Vagina (tissue), 2 donors: ENCODE measurements at regions not wholly inside any gene's neighbourhood (a gene's known extent, or its start where the extent isn't known, plus 50 kb on each side); places are given as distances from the start of the nearest gene placed in this dataset.
"Not testable (repeated sequence)": the region's sequence is repeated elsewhere in the genome, so short reads cannot be mapped to it uniquely, and the experiment has no call there.

ENCODE experiments used
- POLR2AphosphoS5 ChIP-seq, 2 donors: sonication (generic); formaldehyde crosslinking; IDR thresholded peaks; one replicate each; pipeline ENCODE4 v1.9.0; 2017; ENCODE audit warnings: antibody characterized with exemption in 2 of 2, mild to moderate bottlenecking in 2 of 2, low read depth in 1 of 2; ENCODE audit not compliant: insufficient read depth in 1 of 2
- TF ChIP-seq, protein P1 (sequence below), 3 experiments: fragments of 450-650 bp in 2 of 3; fragments of 200-600 bp in 1 of 3; sonication (generic) in 1 of 3; IDR thresholded peaks; one replicate each; pipeline ENCODE4 v1.5.1; 2017 to 2019; ENCODE audit warnings: antibody characterized with exemption in 3 of 3, mild to moderate bottlenecking in 2 of 3, moderate library complexity in 2 of 3

DNA sequence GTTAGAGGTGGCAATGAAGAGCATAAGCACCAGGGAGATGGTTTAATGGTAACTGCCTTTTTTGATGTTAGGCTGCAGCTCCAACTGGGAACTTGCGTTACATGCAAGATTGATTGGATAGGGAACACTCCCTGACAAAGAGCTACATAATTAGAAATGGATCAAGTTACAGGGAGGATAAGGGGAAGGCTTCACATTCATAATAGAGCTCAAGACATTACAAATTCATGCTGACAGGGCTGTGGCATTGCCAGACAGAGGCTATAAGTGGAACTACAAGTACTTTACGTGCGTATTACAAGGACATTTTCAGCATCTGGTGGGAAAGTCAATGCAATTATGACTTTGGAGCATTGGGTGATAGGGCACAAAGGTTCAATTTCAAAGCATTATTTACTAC is 55.3 kb upstream of the CCDC80 start:
- TF ChIP-seq, protein P1, sequence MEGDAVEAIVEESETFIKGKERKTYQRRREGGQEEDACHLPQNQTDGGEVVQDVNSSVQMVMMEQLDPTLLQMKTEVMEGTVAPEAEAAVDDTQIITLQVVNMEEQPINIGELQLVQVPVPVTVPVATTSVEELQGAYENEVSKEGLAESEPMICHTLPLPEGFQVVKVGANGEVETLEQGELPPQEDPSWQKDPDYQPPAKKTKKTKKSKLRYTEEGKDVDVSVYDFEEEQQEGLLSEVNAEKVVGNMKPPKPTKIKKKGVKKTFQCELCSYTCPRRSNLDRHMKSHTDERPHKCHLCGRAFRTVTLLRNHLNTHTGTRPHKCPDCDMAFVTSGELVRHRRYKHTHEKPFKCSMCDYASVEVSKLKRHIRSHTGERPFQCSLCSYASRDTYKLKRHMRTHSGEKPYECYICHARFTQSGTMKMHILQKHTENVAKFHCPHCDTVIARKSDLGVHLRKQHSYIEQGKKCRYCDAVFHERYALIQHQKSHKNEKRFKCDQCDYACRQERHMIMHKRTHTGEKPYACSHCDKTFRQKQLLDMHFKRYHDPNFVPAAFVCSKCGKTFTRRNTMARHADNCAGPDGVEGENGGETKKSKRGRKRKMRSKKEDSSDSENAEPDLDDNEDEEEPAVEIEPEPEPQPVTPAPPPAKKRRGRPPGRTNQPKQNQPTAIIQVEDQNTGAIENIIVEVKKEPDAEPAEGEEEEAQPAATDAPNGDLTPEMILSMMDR (IDR thresholded peaks at IDR 0.05) = not testable (repeated sequence)
- not testable (repeated sequence) for TF ChIP-seq POLR2AphosphoS5 (IDR thresholded peaks at IDR 0.05; ENCODE audit: insufficient read depth in 1 of 2, low read depth in 1 of 2)
